DMS53 (cell line): ENCODE measurements at regions not wholly inside any gene's neighbourhood (a gene's known extent, or its start where the extent isn't known, plus 50 kb on each side); places are given as distances from the start of the nearest gene placed in this dataset.
"Not testable (repeated sequence)": the region's sequence is repeated elsewhere in the genome, so short reads cannot be mapped to it uniquely, and the experiment has no call there.

Experiments used
- DNase-seq: peaks from one replicate; lab custom pipeline; 2025; lab: John Stamatoyannopoulos, UW

DNA sequence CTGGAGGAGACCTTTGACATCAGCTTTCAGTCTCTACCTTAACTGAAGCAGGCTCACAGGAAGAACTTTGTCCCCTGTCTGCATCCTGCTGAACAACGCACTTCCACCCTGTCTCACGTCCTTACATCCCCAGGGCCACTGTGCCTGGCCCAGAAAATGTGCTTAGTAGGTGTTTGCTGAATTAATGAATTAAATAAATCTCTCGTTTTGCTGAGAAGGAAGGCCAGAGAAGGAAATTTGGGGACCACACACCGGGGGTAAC is 54.3 kb upstream of the CREB3L1 start:
- DNase-seq: no peak

DNA sequence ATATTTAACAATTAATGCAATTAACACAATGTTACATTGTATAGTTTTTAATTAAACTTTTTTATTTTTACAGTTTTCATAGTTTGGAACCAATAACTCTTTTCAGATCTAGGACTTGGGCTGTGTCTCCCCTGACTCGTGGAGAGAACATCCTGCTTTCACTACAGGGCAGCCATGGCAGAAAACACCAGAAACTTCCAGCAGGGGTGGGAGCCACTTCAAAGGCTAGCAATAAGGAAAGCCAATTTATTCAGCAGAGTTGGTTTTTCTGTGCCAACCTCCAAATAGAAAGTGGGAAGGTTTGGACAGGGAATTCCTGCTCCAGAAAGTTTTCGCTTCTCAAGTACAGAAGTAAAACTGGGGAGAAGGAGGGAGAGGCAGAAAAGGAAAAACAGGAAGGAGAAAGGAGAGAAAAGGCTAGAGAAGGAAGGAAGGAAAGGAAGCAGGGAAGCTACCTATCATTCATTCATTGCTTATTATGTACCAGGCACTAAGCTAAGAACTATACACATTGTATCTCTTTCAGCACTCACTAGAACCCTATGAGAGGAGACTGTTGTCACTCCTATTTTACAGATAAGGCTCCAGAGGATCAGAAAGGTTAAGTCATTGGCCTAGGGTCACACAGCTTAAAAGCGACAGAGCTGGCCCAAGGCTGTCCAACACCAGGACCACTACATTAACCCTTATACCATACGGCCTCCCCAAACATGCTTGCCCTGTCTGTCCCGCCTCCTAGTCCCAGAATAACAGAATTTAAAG is 54.8 kb upstream of the CREB3L1 start:
- no peak for DNase-seq

GRCh38 chr11:46220313-46220712 is 57.1 kb upstream of the CREB3L1 start:
- no peak for DNase-seq

- no peak for DNase-seq
Measured at GRCh38 chr11:46216765-46217089, 60.7 kb upstream of the CREB3L1 start.

DNA sequence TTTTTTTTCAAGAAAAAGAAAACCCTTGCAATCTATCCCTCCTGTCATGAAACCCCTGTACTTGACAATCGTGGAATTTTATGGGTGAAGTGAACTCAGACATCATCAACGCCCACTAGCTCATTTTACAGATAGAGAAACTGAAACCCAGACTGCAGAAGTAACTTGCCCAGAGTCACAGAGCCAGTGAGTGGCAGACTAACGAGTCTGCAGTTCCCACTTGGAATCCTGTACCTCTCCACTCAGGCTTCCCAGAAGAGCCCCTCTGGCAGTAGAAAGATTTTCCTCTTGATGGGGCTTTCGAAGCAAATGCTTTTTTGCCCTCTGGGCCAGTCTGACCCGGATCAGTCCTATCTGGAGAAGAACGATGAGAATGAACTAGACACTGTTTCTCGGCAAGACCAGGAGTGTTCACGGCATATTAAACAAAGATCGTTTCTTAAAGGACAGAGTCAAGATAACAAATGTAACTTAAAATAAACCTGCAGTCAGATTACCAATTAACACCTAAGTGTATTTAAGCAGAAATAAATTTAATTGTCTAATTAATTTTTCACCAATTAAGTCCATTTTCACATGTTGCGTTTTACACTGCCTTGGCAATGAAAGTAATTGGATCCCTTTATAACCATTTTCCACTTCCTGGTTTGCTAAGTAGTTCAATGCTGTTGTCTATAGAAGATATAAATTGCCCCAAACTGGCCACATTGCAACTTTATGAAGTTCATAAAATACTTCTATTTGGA is 61.3 kb upstream of the CREB3L1 start:
- no peak for DNase-seq

- no peak for DNase-seq
Measured at GRCh38 chr11:46215208-46215931, 62.1 kb upstream of the CREB3L1 start.

- no peak for DNase-seq
Measured at GRCh38 chr11:46212720-46213119, 64.7 kb upstream of the CREB3L1 start.

DNA sequence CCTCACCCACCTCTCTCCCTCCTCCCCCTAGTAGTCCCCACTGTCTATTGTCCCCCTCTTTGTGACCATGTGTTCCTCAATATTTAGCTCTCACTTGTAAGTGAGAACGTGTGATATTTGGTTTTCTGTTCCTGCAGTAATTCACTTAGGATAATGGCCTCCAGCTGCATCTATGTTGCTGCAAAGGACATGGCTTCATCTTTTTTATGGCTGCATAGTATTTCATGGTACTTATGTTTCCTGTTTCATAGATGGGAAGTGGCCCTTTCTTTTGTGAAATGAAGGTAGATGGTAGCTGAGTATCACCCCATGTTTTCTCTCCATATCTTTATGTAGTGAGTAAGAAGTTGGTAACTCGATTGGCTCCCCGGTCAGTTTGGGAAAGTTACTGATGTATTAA is 66.6 kb upstream of the CREB3L1 start:
- DNase-seq: no peak

GRCh38 chr11:46210133-46210636 is 67.3 kb upstream of the CREB3L1 start:
- DNase-seq: no peak

DNA sequence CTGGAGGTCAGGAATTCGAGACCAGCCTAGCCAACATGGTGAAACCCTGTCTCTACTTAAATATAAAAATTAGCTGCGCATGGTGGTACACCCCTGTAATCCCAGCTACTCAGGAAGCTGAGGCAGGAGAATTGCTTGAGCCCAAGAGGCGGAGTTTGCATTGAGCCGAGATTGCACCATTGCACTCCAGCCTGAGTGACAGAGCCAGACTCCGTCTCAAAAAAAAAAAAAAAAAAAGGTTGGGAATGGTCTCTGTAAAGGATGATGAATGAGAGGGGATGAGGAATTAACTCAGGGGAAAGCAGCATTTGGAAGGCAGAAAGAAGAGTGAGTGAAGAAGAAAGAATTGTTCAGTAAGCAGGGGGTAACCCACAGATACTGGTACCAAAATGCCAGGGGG is 67.8 kb upstream of the CREB3L1 start:
- not testable (repeated sequence) for DNase-seq

DNA sequence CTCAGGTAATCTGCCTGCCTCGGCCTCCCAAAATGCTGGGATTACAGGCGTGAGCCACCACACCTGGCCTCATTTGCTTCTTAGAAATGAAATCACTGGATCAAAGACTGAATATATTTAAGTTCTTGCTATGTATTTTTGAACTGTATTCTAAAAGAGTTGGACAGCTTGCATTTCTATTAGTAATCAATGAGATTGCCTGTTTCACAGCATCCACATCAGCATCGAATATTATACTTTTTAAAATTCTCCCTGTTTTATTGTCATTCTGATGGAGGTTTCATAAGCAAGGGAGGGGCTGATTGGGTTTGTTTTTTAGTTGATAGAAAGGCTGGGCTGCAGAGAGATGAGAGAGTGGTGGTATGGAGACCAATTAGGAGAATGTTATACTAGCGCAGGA is 68.7 kb upstream of the CREB3L1 start:
- DNase-seq: no peak

DNA sequence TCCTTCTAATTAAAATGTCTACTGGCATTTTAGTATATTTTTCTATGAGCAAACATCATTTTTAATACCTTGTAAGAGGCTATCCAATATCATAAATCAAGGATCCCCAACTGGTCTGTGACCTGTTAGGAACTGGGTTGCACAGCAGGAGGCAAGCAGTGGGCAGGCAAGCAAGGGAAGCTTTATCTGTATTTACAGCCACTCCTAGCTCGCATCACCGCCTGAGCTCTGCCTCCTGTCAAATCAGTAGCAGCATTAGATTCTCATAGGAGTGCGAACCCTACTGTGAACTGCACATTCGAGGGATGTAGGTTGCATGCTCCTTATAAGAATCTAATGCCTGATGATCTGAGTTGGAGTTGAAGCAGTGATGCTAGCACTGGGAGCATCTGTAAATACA is 70.2 kb upstream of the CREB3L1 start:
- no peak for DNase-seq

DNA sequence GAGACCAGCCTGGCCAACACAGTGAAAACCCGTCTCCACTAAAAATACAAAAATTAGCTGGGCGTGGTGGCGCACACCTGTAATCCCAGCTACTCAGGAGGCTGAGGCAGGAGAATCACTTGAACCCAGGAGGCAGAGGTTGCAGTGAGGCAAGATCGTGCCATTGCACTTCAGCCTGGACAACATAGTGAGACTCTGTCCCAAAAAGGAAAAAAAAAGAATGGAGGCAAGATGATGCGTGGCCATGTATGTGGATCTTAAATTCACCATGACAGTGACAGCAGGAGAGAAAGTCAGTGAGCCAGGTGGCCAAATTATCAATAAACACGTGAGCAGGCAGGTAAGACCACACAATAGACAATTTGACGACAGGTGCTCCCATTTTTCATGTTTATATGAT is 73.0 kb upstream of the CREB3L1 start:
- DNase-seq: not testable (repeated sequence)

DNA sequence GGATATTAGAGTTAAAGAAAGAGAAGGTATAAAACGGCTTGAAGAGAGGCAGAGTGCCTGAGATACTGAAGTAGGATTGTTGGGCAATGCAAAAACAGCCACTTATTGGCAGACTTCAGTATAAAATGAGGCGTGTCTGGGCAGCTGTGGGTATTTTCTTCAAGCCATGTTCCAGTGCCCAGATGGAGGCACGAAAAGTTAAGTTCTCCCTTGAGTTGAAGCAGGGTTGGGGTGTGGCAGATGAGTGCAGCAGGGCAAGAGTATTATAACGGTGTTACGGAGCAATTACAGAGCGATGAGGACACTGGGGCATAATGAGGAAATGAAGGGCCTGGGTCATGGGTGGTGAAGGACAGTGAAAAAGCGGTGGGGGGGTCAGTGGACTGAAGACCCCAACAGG is 73.7 kb upstream of the CREB3L1 start:
- DNase-seq: no peak

DNA sequence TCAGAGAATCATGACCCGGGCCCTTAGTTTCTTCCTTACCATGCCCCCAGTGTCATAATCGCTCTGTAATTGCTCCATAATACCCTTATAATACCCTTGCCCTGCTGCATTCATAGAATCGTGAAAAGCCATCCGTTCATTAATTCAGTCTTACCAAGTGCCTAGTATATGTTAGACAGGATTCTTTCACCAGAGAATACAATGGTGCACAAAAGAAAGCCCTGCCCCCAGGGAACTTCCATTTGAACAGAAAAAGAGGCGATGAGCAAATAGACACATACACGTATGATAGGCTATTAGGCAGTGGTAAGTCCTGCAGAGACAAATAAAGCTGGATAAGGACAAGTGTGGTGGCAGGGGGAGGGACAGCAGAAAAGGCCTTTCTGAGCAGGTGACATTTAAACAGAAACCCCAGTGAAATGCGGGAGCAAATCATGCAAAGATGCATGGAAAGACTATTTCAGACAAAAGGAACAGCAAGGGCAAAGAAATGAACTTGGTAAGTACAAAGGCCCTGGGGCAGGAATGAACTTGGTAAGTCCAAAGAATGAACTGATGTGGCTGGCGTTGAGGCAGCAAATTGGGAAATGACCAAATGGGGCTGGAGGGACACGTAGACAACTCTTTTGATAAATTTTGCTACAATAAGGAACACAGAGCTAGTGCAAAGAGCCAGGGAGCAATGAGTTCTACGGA is 74.6 kb upstream of the CREB3L1 start:
- no peak for DNase-seq

- DNase-seq: no peak
Measured at GRCh38 chr11:46202149-46202548, 75.3 kb upstream of the CREB3L1 start.

DNA sequence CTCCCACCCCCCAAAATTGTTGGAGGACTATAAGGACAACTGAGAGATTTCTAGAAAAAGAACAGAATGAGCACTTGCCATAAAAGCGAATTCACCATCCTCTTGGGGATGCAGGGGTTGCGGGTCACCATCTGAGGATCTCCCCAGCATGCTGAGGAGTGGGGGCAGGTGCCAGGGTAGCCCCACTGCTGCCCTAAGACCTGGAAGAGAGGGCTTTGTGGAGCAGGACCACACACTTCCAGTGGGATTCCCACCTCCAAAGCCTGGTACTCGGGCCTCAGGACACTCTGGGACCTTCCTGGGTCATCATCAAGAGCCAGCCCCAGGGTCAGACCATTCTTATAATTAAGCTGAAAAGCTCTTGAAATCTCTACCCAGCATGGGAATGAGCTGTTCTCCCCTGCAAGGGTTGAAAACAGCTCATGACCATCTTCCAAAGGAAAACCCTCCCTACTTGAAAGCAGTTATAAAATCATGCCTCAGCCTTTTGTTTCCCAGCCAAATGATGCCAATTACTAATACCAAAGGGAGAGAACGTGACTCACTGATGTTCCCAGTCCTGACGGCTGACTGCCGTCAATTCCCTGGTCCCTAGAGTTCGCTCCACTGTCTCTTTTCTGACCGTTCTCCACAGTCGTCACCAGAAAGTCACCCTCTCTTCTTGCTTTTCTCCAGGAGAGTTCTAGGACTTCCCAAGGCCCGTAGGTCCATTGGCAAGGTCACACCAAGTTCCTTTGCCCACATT is 76.8 kb upstream of the CREB3L1 start:
- no peak for DNase-seq

DNA sequence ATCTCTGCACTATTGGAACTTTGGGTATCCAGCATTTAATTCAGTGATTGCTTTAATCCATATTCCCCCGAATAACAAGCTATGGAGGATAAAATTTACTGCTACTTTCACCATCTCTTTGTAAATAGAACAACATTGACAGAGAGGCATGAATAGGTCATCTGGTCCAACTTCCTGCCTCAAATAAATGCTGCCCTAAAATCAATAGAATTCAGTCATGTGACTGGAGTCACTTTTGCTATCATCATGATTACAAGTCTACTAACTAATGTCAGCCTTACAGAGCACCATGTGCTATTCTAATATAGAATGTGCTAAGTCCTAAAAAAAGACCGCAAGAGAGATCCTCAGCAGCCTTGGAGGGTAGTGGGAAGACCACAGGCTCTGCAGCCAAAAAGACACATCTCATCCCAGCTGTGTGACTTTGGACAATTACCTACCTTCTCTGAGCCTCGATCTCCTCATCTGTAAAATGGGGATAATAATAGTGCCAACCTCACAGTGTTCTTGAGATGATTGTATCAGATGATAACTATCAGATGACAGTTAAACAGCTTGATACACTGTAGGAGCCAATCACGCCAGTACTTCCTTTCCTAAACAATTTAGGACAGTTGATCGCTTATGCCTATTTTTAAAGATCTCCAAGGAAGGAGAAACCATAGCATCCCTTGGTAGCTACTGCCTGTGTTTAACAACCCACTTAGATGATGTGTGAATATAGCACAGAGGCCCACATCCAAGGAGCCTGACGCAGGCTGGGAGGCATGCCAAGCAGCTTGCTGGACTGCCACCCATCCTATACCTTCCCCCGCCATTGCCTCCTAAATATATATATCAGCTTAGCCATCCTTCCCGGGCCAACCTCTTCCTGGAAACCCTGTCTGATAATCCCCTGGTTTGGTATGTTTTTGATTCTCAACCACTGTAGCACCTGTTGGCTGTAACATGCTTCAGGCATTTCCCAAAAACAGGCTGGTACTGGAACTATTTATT is 77.3 kb upstream of the PHF21A start:
- DNase-seq: peak; percentile 8

DNA sequence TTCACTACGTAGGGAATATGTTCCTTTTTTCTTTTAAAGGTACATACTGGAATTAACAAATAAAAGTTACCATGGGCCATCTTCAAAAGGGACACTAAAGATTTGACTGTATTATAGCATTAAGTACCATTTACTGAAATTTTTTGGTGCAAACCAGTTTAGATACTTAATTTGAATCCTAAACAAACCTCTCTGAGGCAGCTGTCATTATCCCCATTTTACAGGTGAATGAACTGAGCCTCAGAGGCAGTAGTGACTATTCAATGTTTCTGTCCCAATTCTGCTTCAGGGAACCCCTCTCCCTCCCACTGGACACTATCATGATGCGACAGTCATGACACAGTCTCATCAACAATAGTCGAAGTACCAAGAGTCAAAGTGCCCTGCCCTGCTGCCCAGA is 76.2 kb upstream of the PHF21A start:
- DNase-seq: no peak

DNA sequence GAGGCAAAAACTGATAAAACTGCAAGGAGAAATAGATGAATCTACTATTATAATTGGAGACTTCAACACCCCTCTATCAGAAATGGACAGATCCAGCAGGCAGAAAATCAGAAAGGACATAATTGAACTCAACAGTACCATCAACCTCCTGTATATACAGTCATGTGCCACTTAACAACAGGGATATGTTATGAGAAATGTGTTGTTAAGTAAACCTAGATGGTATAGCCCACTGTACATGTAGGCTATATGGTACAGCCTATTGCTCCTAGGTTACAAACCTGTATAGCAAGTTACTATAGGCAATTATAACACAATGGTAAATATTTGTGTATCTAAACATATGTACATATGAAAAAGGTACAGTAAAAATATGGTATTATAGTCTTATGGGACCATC is 66.8 kb upstream of the PHF21A start:
- peak; percentile 18 for DNase-seq

DNA sequence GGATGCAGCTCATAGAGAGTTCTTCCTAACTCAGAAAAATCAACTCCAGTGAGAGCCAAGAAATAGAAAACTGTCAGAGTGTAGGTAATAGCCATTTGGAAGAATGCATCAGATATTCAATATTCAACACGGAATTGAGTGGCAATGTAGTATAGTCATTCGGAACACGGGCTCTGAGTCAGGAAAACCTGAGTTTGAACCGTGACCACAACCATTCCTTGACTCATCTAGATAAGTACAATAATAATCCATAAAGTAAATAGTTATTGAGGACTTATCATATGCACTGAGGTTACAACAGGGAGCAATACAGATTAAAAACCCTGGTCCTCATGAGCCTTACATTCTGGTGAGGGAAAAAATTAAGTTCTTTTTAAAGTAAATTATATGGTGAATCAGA is 62.6 kb upstream of the PHF21A start:
- peak; percentile 42 for DNase-seq
